Mesendoderm (in vitro differentiated cells): ENCODE measurements at regions not wholly inside any gene's neighbourhood (a gene's known extent, or its start where the extent isn't known, plus 50 kb on each side); places are given as distances from the start of the nearest gene placed in this dataset.
A peak's percentile ranks its signal among the peaks of the same experiment; 100 is the strongest.
"Not testable (repeated sequence)": the region's sequence is repeated elsewhere in the genome, so short reads cannot be mapped to it uniquely, and the experiment has no call there.

ENCODE experiments used
- DNase-seq: peaks from one replicate; pipeline ENCODE4 v3.0.0; 2013
- H2AK5ac ChIP-seq: 2 replicates; pipeline ENCODE4 v1.6.1; 2013; ENCODE audit warnings: low read length, inconsistent platforms
- H2BK120ac ChIP-seq: 2 replicates; pipeline ENCODE4 v1.6.1; 2013; ENCODE audit warnings: low read depth, mild to moderate bottlenecking, low read length, moderate library complexity, mixed read lengths
- H2BK15ac ChIP-seq: replicated peaks from 2 replicates; pipeline ENCODE4 v1.6.1; 2013; ENCODE audit warnings: low read depth, mild to moderate bottlenecking, moderate library complexity
- H2BK5ac ChIP-seq: 2 replicates; pipeline ENCODE4 v1.6.1; 2013; ENCODE audit warnings: low read length, inconsistent platforms
- H3K18ac ChIP-seq: 2 replicates; pipeline ENCODE4 v1.6.1; 2013; ENCODE audit warnings: mild to moderate bottlenecking, low read length, mixed read lengths
- H3K23ac ChIP-seq: one replicate; pipeline ENCODE4 v1.6.1; 2013; ENCODE audit warnings: low read length
- H3K27ac ChIP-seq: 2 replicates; pipeline ENCODE4 v1.5.1; 2013; ENCODE audit warnings: low read depth, mild to moderate bottlenecking, inconsistent platforms, low read length, moderate library complexity
- H3K27me3 ChIP-seq: 2 replicates; pipeline ENCODE4 v1.6.1; 2013; ENCODE audit warnings: low read length, control low read depth, mild to moderate bottlenecking, inconsistent platforms; ENCODE audit not compliant: insufficient read depth, poor library complexity
- H3K36me3 ChIP-seq: 2 replicates; pipeline ENCODE4 v1.6.1; 2013; ENCODE audit warnings: low read length, inconsistent platforms; ENCODE audit not compliant: control insufficient read depth, insufficient read depth
- H3K4ac ChIP-seq: one replicate; pipeline ENCODE4 v1.6.1; 2013; ENCODE audit warnings: low read depth, mild to moderate bottlenecking, low read length, moderate library complexity
- H3K4me1 ChIP-seq: 2 replicates; pipeline ENCODE4 v1.6.1; 2013; ENCODE audit warnings: low read depth, low read length, inconsistent platforms; ENCODE audit not compliant: control insufficient read depth
- H3K4me2 ChIP-seq: 2 replicates; pipeline ENCODE4 v1.6.1; 2013; ENCODE audit warnings: low read length
- H3K4me3 ChIP-seq: 2 replicates; pipeline ENCODE4 v1.5.1; 2013; ENCODE audit warnings: mild to moderate bottlenecking, low read length
- H3K56ac ChIP-seq: one replicate; pipeline ENCODE4 v1.6.1; 2013; ENCODE audit warnings: low read length
- H3K79me1 ChIP-seq: 2 replicates; pipeline ENCODE4 v1.6.1; 2013; ENCODE audit warnings: low read length, inconsistent platforms
- H3K79me2 ChIP-seq: 2 replicates; pipeline ENCODE4 v1.6.1; 2013; ENCODE audit warnings: mild to moderate bottlenecking, low read length; ENCODE audit not compliant: control insufficient read depth, insufficient read depth
- H3K9ac ChIP-seq: 2 replicates; pipeline ENCODE4 v1.6.1; 2013; ENCODE audit warnings: low read length, inconsistent platforms
- H4K5ac ChIP-seq: one replicate; pipeline ENCODE4 v1.6.1; 2013; ENCODE audit warnings: low read length
- H4K8ac ChIP-seq: one replicate; pipeline ENCODE4 v1.6.1; 2013; ENCODE audit warnings: low read depth, mild to moderate bottlenecking, control low read depth, low read length, moderate library complexity
- WGBS: extraction: QIAGEN DNeasy Blood & Tissue Kit; methylation state at CpG from one replicate; pipeline ENCODE4 v1.1.7; 2013; ENCODE audit warnings: low lambda C conversion rate, missing lambda C conversion rate; ENCODE audit not compliant: insufficient coverage; ENCODE audit errors: extremely low coverage; 5-methylcytosine and 5-hydroxymethylcytosine counted together

GRCh38 chr16:80091453-80091852, 449.3 kb upstream of the DYNLRB2 start:
- not testable (repeated sequence) for H3K56ac ChIP-seq, H3K23ac ChIP-seq, H3K4ac ChIP-seq, H4K8ac ChIP-seq, H3K79me1 ChIP-seq, H3K9ac ChIP-seq, H2BK5ac ChIP-seq, H3K27ac ChIP-seq, H2AK5ac ChIP-seq, H3K4me3 ChIP-seq, H3K79me2 ChIP-seq, H3K18ac ChIP-seq, H2BK120ac ChIP-seq, H4K5ac ChIP-seq, H3K36me3 ChIP-seq, H3K4me2 ChIP-seq, H3K27me3 ChIP-seq, H3K4me1 ChIP-seq, H2BK15ac ChIP-seq
- peak; percentile 57 for DNase-seq
- no CpG with 5 or more reads among the region's 4 CpGs for WGBS

DNA sequence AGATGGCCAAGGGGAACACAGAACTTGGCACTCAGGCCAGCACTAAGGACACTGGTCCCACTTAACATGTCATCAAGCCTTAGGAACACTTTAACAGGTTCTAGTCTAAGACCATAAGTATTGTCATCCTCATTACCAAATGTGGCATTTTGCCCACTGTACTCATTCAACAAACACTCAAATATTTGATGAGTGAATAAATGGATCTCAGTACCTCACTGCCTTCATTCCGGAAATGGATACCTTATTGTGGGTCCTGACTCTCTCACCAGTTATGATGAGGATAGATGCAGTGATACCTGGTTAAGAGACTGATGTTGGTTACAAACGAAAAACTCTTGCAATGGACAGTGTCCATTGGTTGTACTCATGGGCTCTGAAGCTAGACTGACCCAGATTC, 455.2 kb upstream of the DYNLRB2 start:
- no peak for DNase-seq
- no CpG with 5 or more reads among the region's 2 CpGs for WGBS
- H4K8ac ChIP-seq, result no peak overlapping the region

DNA sequence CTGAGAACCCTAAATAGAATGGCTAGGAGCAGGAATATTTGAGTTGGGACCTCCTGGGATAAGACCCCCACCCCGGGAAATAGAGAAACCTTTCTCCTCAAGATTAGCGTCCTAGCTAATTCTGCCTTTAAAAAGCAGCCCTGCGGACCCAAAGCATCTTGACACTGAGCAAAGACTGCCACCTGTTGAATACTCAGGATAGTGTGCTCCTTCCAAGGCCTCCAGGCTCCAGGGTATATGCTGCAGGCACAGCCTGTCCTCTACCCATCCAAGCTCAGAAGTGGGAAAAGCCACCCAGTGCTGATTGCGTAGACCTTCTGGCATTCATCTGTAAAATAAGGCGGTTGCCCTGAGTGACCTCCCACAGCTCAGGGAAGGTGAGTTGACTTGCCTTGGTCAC, 456.2 kb upstream of the DYNLRB2 start:
- DNase-seq, result peak; percentile 89
- Histone ChIP-seq H3K9ac (no peak overlapping the region), H4K8ac (no peak overlapping the region), H3K27me3 (no peaks in the 10 kb centered on the region), H2AK5ac (no peak overlapping the region), H3K27ac (no peak overlapping the region), H3K36me3 (no peaks in the 10 kb centered on the region), H3K4me2 (no peak overlapping the region), H2BK120ac (no peak overlapping the region), H2BK15ac (no peak overlapping the region), H3K4me3 (no peak overlapping the region), H3K79me1 (no peaks in the 10 kb centered on the region), H3K79me2 (no peaks in the 10 kb centered on the region), H3K4ac (peak overlapping the region; percentile 36), H3K56ac (no peak overlapping the region), H4K5ac (no peak overlapping the region), H3K4me1 (no peaks in the 10 kb centered on the region), H3K23ac (no peak overlapping the region), H2BK5ac (no peak overlapping the region), H3K18ac (no peak overlapping the region)
- no CpG with 5 or more reads among the region's 5 CpGs for WGBS

More for the DNA sequence above, 455.2 kb upstream of the DYNLRB2 start:
- Histone ChIP-seq H2BK15ac (no peak overlapping the region), H3K4me1 (no peaks in the 10 kb centered on the region), H3K9ac (no peak overlapping the region), H2AK5ac (no peak overlapping the region), H3K27me3 (no peaks in the 10 kb centered on the region), H3K4me2 (no peak overlapping the region), H3K56ac (no peak overlapping the region), H3K27ac (no peak overlapping the region), H3K4me3 (no peak overlapping the region), H2BK5ac (no peak overlapping the region), H2BK120ac (no peak overlapping the region), H3K18ac (no peak overlapping the region), H4K5ac (no peak overlapping the region), H3K36me3 (no peaks in the 10 kb centered on the region), H3K23ac (no peak overlapping the region), H3K79me1 (no peaks in the 10 kb centered on the region), H3K4ac (no peak overlapping the region), H3K79me2 (no peaks in the 10 kb centered on the region)

GRCh38 chr16:80084163-80084562, 456.6 kb upstream of the DYNLRB2 start:
- H2BK15ac ChIP-seq, result no peak overlapping the region
- no peak overlapping the region for H3K18ac ChIP-seq
- H3K23ac ChIP-seq, result no peak overlapping the region
- H2AK5ac ChIP-seq, result no peak overlapping the region
- no peak overlapping the region for H2BK5ac ChIP-seq
- H3K4me1 ChIP-seq, result no peaks in the 10 kb centered on the region
- H3K36me3 ChIP-seq, result no peaks in the 10 kb centered on the region
- no peaks in the 10 kb centered on the region for H3K79me2 ChIP-seq
- H3K27me3 ChIP-seq, result no peaks in the 10 kb centered on the region
- H3K4me2 ChIP-seq, result no peak overlapping the region
- no peaks in the 10 kb centered on the region for H3K79me1 ChIP-seq
- peak; percentile 13 for DNase-seq
- H4K5ac ChIP-seq, result no peak overlapping the region
- no peak overlapping the region for H3K4ac ChIP-seq
- no peak overlapping the region for H3K27ac ChIP-seq
- H2BK120ac ChIP-seq, result no peak overlapping the region
- WGBS, result no CpG with 5 or more reads among the region's 3 CpGs
- no peak overlapping the region for H3K56ac ChIP-seq
- no peak overlapping the region for H4K8ac ChIP-seq
- H3K9ac ChIP-seq, result no peak overlapping the region
- no peak overlapping the region for H3K4me3 ChIP-seq

GRCh38 chr16:80082906-80083305, 457.9 kb upstream of the DYNLRB2 start:
- Histone ChIP-seq H3K79me2 (no peaks in the 10 kb centered on the region), H3K4me2 (no peak overlapping the region), H3K27me3 (no peaks in the 10 kb centered on the region), H3K9ac (no peak overlapping the region), H3K4ac (no peak overlapping the region), H3K23ac (no peak overlapping the region), H3K56ac (no peak overlapping the region), H3K79me1 (no peaks in the 10 kb centered on the region), H3K27ac (no peak overlapping the region), H2BK120ac (no peak overlapping the region), H2BK15ac (no peak overlapping the region), H2AK5ac (no peak overlapping the region), H4K5ac (no peak overlapping the region), H4K8ac (no peak overlapping the region), H3K18ac (no peak overlapping the region), H3K36me3 (no peaks in the 10 kb centered on the region), H3K4me1 (no peaks in the 10 kb centered on the region), H3K4me3 (no peak overlapping the region), H2BK5ac (no peak overlapping the region)
- no peak for DNase-seq

- Histone ChIP-seq H2AK5ac (no peak overlapping the region), H2BK15ac (no peak overlapping the region), H3K79me1 (no peaks in the 10 kb centered on the region), H3K4ac (no peak overlapping the region), H3K4me3 (no peak overlapping the region), H3K4me1 (no peaks in the 10 kb centered on the region), H4K8ac (no peak overlapping the region), H3K56ac (no peak overlapping the region), H3K36me3 (no peaks in the 10 kb centered on the region), H2BK5ac (no peak overlapping the region), H3K79me2 (no peaks in the 10 kb centered on the region), H3K18ac (no peak overlapping the region), H3K23ac (no peak overlapping the region), H4K5ac (no peak overlapping the region), H3K27me3 (no peaks in the 10 kb centered on the region), H3K4me2 (no peak overlapping the region), H3K9ac (no peak overlapping the region), H2BK120ac (no peak overlapping the region), H3K27ac (no peak overlapping the region)
- peak; percentile 72 for DNase-seq
- WGBS, result no CpG with 5 or more reads among the region's 5 CpGs
Observed at GRCh38 chr16:80081846-80082245, 458.9 kb upstream of the DYNLRB2 start.
